Sigmoid colon (tissue), 4 donors: ENCODE measurements at regions not wholly inside any gene's neighbourhood (a gene's known extent, or its start where the extent isn't known, plus 50 kb on each side); places are given as distances from the start of the nearest gene placed in this dataset.

ENCODE experiments used
- CTCF ChIP-seq, 4 experiments: fragments of 450-650 bp in 3 of 4; fragments of 200-600 bp in 1 of 4; IDR thresholded peaks; one replicate each; pipeline ENCODE4 v1.5.1; 2016 to 2019; ENCODE audit warnings: antibody characterized with exemption in 4 of 4, mild to moderate bottlenecking in 3 of 4, moderate library complexity in 2 of 4
- EP300 ChIP-seq, 4 donors: sonication (generic); formaldehyde crosslinking; IDR thresholded peaks; one replicate each; pipeline ENCODE4 v1.6.1; 2017; ENCODE audit warnings: antibody characterized with exemption in 4 of 4
- POLR2A ChIP-seq, 2 donors: fragments of 450-650 bp; IDR thresholded peaks; one replicate each; pipeline ENCODE4 v1.6.1; 2016; ENCODE audit warnings: antibody characterized with exemption in 2 of 2, mild to moderate bottlenecking in 2 of 2, moderate library complexity in 2 of 2
- POLR2AphosphoS5 ChIP-seq, 4 donors: sonication (generic); formaldehyde crosslinking; IDR thresholded peaks; one replicate each; pipeline ENCODE4 v1.6.1; 2017; ENCODE audit warnings: antibody characterized with exemption in 4 of 4

GRCh38 chr5:57853929-57854697 is 371.5 kb upstream of the ACTBL2 start:
- TF ChIP-seq POLR2A (IDR thresholded peaks at IDR 0.05), result no peak
- no peak for TF ChIP-seq CTCF (IDR thresholded peaks at IDR 0.05)
- TF ChIP-seq EP300 (IDR thresholded peaks at IDR 0.05), result no peak
- TF ChIP-seq POLR2AphosphoS5 (IDR thresholded peaks at IDR 0.05), result no peak
